GM10266 (cell line): ENCODE measurements at regions not wholly inside any gene's neighbourhood (a gene's known extent, or its start where the extent isn't known, plus 50 kb on each side); places are given as distances from the start of the nearest gene placed in this dataset.

Source experiments
- DNase-seq: peaks from one replicate; pipeline ENCODE4 v3.0.0; 2012; ENCODE audit errors: extremely low spot score
- TF ChIP-seq, protein P1 (sequence below): IDR thresholded peaks from 2 replicates; pipeline ENCODE4 v1.5.1; 2012; ENCODE audit warnings: mild to moderate bottlenecking, low read depth; ENCODE audit not compliant: control insufficient read depth, insufficient read depth; ENCODE audit errors: missing control alignments

DNA sequence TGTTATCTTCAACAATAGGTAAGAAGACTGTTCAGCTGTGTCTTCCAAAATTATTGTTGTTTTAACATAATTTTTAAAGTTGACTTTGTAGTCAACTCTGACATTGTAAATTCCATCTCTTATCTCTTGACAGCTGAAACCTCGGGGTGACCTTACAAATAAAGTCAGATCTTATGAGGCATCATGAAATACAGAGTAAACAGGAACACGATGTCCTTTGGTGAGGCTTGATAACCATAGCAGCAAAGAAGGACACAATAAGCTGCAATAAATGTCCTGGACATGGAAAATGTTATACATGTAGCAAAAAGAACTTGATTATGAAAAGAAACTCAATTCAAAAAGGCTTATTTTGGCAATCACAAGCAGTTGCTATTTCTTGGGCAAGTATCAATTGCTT is 618.9 kb upstream of the SLC39A10 start:
- DNase-seq, result no peak
- TF ChIP-seq, protein P1, sequence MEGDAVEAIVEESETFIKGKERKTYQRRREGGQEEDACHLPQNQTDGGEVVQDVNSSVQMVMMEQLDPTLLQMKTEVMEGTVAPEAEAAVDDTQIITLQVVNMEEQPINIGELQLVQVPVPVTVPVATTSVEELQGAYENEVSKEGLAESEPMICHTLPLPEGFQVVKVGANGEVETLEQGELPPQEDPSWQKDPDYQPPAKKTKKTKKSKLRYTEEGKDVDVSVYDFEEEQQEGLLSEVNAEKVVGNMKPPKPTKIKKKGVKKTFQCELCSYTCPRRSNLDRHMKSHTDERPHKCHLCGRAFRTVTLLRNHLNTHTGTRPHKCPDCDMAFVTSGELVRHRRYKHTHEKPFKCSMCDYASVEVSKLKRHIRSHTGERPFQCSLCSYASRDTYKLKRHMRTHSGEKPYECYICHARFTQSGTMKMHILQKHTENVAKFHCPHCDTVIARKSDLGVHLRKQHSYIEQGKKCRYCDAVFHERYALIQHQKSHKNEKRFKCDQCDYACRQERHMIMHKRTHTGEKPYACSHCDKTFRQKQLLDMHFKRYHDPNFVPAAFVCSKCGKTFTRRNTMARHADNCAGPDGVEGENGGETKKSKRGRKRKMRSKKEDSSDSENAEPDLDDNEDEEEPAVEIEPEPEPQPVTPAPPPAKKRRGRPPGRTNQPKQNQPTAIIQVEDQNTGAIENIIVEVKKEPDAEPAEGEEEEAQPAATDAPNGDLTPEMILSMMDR, result no peak

DNA sequence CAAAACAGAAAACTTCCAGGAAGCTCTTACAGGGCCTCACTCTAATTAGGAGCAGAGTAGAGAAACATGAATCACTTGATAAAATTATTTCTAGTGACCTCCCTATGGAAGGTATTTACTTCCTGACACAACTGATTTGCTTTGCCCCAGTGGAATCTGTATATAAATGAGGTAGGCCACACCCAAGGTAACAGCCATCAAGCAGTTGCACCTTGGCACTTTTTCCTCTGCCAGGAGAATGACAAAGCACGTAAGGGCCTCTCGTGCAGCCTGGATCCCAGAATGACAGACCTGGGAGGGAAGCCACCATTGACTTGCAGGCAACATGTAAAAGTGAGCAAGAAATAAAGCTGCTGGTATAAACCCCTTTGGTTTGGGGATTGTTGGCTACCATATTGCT is 620.0 kb upstream of the SLC39A10 start:
- TF ChIP-seq, protein P1, result no peak
- no peak for DNase-seq

DNA sequence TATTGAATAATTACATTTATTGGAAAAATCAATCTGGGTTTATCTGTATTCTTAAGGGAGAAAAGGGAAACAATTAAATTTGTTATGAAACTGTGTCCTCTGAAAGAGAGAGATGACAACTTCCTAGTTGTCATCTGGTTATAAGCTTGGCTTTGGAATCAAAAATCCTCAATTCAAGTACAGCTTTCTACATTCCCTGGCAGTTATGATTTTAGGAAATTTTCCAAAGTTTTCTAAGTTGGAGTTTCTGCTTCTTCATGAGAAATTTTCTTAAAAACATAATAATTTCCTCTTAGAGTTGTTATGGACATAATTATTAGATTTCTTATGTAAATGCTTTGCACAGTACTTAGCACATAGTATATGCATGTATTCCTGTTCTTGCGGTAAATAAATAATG is 625.6 kb upstream of the SLC39A10 start:
- TF ChIP-seq, protein P1, result no peak
- no peak for DNase-seq

DNA sequence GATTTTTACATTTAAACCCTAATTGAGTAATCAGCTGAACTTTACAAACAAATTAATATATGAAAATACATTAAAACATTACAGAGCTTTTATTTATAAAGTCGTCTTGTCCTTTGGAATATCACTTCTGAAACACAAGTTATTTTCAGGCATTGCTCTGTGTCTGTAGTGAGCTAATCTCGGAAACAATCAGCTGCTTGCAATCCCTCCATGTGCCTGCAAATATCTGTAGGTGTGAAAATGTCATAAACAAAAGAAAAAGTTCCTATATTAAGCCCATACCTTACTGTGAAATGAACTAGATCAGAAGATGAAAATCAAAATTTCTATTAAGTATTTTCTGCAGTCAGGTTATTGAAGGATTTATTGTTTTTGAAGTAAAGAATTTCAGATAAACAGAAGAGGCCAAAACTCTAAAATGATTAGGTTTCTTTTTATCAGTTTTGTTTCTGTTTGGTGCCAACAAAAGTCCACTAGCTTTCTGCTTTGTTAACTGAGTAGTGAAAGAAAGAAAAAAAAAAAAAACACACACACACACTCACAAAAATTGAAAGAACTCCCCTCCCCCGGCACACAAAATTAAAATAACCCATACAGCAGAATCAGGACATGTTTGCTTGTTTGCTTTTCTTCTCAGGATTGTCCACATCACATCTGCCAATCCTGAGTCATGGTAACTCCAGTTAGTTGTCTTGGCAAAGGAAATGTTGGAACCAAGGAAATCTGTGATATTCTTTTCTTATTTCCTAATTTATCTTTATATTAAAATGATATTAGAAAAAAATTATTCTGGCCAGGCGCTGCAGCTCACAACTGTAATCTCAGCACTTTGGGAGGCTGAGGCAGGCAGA is 627.0 kb upstream of the SLC39A10 start:
- TF ChIP-seq, protein P1, result no peak
- DNase-seq, result no peak

DNA sequence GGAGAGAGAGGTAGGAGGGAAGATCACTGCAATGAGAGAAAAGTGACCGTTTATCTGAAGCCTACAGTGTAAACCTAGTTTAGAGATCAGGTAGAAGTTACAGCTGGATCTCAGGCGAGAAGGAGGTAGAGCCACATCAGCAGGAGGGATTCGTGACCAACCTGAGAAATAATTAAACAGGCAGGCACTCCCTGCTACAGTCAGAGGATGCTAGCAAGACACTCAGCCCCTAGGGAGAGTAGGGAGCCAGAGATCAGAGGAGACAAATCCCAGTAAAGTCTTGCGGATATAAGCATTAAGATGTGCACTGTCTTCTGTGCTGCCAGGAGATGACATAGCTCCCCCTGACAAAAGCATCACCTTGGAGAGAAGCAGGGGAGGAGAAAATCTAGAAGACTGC is 629.1 kb upstream of the SLC39A10 start:
- no peak for DNase-seq
- TF ChIP-seq, protein P1, result no peak

DNA sequence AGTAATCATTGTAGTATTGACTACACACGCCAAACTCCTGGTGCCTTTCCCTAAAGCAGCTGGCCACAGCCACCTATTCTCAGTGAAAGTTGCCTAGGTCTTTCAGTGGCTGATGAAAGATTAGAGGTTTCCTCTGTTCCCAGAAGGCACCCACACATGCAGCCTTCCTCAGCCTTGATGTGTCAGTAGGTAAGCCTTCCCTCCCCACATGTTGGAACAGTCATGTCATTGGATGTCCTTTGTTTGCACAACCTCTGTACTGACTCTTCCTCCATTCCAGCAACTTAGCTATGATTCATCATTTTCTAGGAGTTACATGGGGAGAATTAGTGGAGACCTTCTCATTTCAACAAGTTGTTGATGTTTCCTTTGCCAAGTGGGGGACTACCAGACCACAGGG is 630.8 kb upstream of the SLC39A10 start:
- no peak for DNase-seq
- TF ChIP-seq, protein P1, result no peak

DNA sequence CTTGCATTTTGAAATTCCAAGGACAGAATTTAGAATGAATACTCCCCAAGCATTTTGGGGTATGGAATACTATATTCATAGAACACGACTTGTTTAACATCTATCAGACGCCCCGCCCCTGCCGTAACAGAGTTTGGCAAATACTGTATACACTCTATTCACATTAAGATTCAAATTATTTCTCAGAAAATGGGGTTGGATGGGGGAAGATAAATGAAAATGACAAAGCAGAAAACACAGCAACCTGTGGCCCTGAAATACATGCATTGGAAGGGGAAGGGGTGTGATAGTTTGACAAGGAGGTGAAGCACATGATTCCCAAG is 634.6 kb upstream of the SLC39A10 start:
- TF ChIP-seq, protein P1, result no peak
- DNase-seq, result no peak
